ENCODE measurements at regions not wholly inside any gene's neighbourhood (a gene's known extent, or its start where the extent isn't known, plus 50 kb on each side); places are given as distances from the start of the nearest gene placed in this dataset.

GRCh38 chr14:49955024-49955423 lies 62.1 kb downstream of the ARF6 start:
- BruUV-seq (replicated peaks), result no TSS peak
- no peak for TF ChIP-seq EZH2phosphoT487 (IDR thresholded peaks at IDR 0.05; ENCODE audit: borderline replicate concordance, low read depth, low read length)
- no peak for TF ChIP-seq CTCF (conservative IDR thresholded peaks at IDR 0.05; ENCODE audit: low read length)
- Histone ChIP-seq H4K20me1 (ENCODE audit: insufficient read depth, low read length) (no peaks in the 10 kb centered on the region), H3K27ac (ENCODE audit: low read depth, low read length, poor library complexity, severe bottlenecking) (no peak overlapping the region), H3K4me2 (ENCODE audit: low read length) (no peak overlapping the region), H3K4me3 (ENCODE audit: low read depth, low read length, poor library complexity, severe bottlenecking) (no peak overlapping the region), H3K4me1 (ENCODE audit: insufficient read depth, low read length, poor library complexity, severe bottlenecking) (peaks cover 51% of the 10 kb centered on the region), H2AFZ (ENCODE audit: low read length) (no peak overlapping the region), H3K9me3 (ENCODE audit: low read length) (no peaks in the 10 kb centered on the region), H3K79me2 (ENCODE audit: insufficient read depth, low read depth, low read length) (no peaks in the 10 kb centered on the region), H3K36me3 (ENCODE audit: insufficient read depth, low read length) (no peaks in the 10 kb centered on the region), H3K9me2 (ENCODE audit: insufficient read depth, low read length) (no peaks in the 10 kb centered on the region)
- POLR2A ChIA-PET, result interaction anchor here (0.6 to 1.4 kb wide), 3 partner anchors 15 to 73 kb away, joined by 3 to 7 read pairs (median 4); no protein-coding TSS in a partner anchor
- CTCF ChIA-PET (ENCODE audit: unreplicated experiment), result no interaction called here
- DNase-seq (ENCODE audit: low spot score), result no peak
- intact Hi-C loops (cut with micrococcal nuclease; ENCODE audit: unreplicated experiment), result no loop called here

- TF ChIP-seq CTCF (conservative IDR thresholded peaks at IDR 0.05; ENCODE audit: low read length) (no peak), EZH2phosphoT487 (IDR thresholded peaks at IDR 0.05; ENCODE audit: borderline replicate concordance, low read depth, low read length) (no peak)
- no peaks in the 10 kb centered on the region for H3K9me3 ChIP-seq (ENCODE audit: low read length)
- no peak for DNase-seq (ENCODE audit: low spot score)
- no peaks in the 10 kb centered on the region for H3K9me2 ChIP-seq (ENCODE audit: insufficient read depth, low read length)
- no peak overlapping the region for H3K27ac ChIP-seq (ENCODE audit: low read depth, low read length, poor library complexity, severe bottlenecking)
- ChIA-PET POLR2A (interaction anchor here (0.8 to 6.8 kb wide), 8 partner anchors 11 to 89 kb away, joined by 3 to 78 read pairs (median 3); no protein-coding TSS in a partner anchor), CTCF (ENCODE audit: unreplicated experiment) (no interaction called here)
- no peaks in the 10 kb centered on the region for H3K36me3 ChIP-seq (ENCODE audit: insufficient read depth, low read length)
- H3K79me2 ChIP-seq (ENCODE audit: insufficient read depth, low read depth, low read length), result no peaks in the 10 kb centered on the region
- no peak overlapping the region for H3K4me3 ChIP-seq (ENCODE audit: low read depth, low read length, poor library complexity, severe bottlenecking)
- peaks cover 54% of the 10 kb centered on the region for H3K4me1 ChIP-seq (ENCODE audit: insufficient read depth, low read length, poor library complexity, severe bottlenecking)
- 0 out of 2 replicates have a peak overlapping the region, but pooled peaks have one; percentile 15 for H3K4me2 ChIP-seq (ENCODE audit: low read length)
- BruUV-seq (replicated peaks), result no TSS peak
- intact Hi-C loops (cut with micrococcal nuclease; ENCODE audit: unreplicated experiment), result no loop called here
- H2AFZ ChIP-seq (ENCODE audit: low read length), result peak overlapping the region; percentile 41; the same call in 1 of the 2 replicates
- H4K20me1 ChIP-seq (ENCODE audit: insufficient read depth, low read length), result no peaks in the 10 kb centered on the region
Measured at GRCh38 chr14:49957089-49957852, 64.4 kb downstream of the ARF6 start.
